ENCODE measurements at regions not wholly inside any gene's neighbourhood (a gene's known extent, or its start where the extent isn't known, plus 50 kb on each side); places are given as distances from the start of the nearest gene placed in this dataset.

DNA sequence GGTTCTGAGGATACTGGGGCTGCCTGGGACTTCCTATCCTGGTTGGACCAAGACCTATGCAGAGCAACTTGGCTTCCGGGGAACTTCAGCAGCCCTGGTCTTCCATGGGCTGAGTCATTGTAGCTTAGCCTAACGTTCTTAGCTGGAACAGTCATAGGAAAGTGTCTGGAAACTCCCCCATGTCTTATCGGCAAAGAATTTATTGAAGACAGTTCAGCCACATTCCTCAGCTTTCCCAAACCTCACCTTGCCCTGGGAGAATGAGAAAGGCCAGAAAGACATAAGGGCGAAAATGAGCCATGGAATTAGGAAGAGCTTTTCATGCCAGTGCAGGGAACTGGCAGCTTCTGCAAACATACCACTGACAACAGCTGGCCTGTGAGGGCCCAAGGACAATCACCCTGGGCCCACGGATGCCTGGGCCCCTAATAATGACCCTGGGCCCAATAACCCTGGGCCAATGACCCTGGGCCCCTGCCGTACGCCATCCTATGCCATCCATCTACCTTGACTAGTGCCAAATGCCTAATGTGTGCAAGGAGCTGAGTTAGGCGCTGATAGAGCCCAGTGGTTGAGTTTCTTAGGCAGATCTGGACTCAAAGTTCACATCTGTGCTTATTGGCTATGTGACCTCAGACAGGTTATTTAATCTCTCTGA, 114.4 kb upstream of the GADD45A start:
- TF ChIP-seq POLR2A (IDR thresholded peaks at IDR 0.05; ENCODE audit: low read depth, low read length) = no peak
- no peak for TF ChIP-seq TAF1 (IDR thresholded peaks at IDR 0.05; ENCODE audit: low read depth, low read length)
- TF ChIP-seq POLR2AphosphoS5 (IDR thresholded peaks at IDR 0.05; ENCODE audit: low read depth, low read length) = no peak
- TF ChIP-seq PAX5 (IDR thresholded peaks at IDR 0.05; ENCODE audit: insufficient read depth, low read length, severe bottlenecking) = no peak
- no peak for TF ChIP-seq POU2F2 (IDR thresholded peaks at IDR 0.05; ENCODE audit: low read depth, low read length)
- TF ChIP-seq SPI1 (IDR thresholded peaks at IDR 0.05; ENCODE audit: low read depth, low read length) = no peak

Measured in GM12891 (cell line).